ENCODE measurements at regions not wholly inside any gene's neighbourhood (a gene's known extent, or its start where the extent isn't known, plus 50 kb on each side); places are given as distances from the start of the nearest gene placed in this dataset.

DNA sequence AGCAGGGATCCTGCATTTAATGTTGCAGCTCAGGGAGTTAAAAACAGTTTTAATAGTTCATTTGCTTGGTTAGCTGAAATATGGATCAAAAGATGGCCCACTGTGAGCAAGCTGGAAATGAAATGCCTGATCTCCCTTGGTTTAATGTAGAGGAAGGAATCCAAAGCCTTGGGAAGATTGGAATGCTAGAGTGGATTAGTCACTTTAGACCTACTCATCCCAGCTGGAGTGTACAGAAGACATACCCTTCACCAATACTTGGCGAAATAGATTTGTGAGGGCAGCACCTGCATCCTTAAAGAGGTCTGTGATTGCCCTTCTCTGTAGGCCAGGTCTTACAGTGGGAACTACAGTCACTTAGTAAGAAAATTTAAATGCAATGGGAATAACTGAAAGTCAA is 58.0 kb upstream of the KRAS start:
- TF ChIP-seq CTCF (IDR thresholded peaks at IDR 0.05): no peak
- intact Hi-C loops (cut with DNase I): no loop called here

DNA sequence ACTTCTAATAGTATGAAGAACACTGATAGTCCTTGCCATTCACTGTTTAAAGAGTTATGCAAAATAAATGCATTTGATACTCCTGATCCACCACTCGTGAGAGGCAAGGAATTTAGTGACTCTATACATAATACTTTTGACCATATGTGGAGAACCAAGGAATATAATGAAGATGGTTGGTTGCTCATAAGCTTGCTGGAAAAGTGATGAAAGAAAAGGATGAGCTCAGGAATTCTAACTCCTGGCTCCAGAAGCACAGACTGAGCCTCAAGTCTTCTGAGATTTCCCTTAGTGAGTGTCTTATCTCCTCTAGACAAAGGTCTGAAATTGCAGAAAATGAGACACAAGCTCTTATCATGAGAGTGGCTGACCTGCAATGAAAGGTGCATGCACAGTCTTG is 57.1 kb upstream of the KRAS start:
- H3K4me3 ChIP-seq: no peak overlapping the region
- no peaks in the 10 kb centered on the region for H3K4me1 ChIP-seq
- no peaks in the 10 kb centered on the region for H3K27me3 ChIP-seq
- H3K27ac ChIP-seq: no peak overlapping the region
- no peaks in the 10 kb centered on the region for H3K9me3 ChIP-seq
- no peak for DNase-seq (ENCODE audit: low spot score in 2 of 2)
- intact Hi-C loops (cut with DNase I): no loop called here
- no peak for TF ChIP-seq CTCF (IDR thresholded peaks at IDR 0.05)
- no peaks in the 10 kb centered on the region for H3K36me3 ChIP-seq

More for the DNA sequence above, 58.0 kb upstream of the KRAS start:
- Histone ChIP-seq H3K27ac (no peak overlapping the region), H3K36me3 (no peaks in the 10 kb centered on the region), H3K4me3 (no peak overlapping the region), H3K27me3 (no peaks in the 10 kb centered on the region), H3K9me3 (no peaks in the 10 kb centered on the region), H3K4me1 (no peaks in the 10 kb centered on the region)
- no peak for DNase-seq (ENCODE audit: low spot score in 2 of 2)

GRCh38 chr12:25301798-25302197 is 51.1 kb upstream of the KRAS start:
- TF ChIP-seq CTCF (IDR thresholded peaks at IDR 0.05): no peak
- intact Hi-C loops (cut with DNase I): no loop called here
- Histone ChIP-seq H3K36me3 (no peaks in the 10 kb centered on the region), H3K27ac (no peak overlapping the region), H3K9me3 (no peaks in the 10 kb centered on the region), H3K4me3 (no peak overlapping the region), H3K4me1 (no peaks in the 10 kb centered on the region), H3K27me3 (no peaks in the 10 kb centered on the region)
- DNase-seq (ENCODE audit: low spot score in 2 of 2): no peak
